Left ventricle myocardium superior (tissue), 1 donor: ENCODE measurements at regions not wholly inside any gene's neighbourhood (a gene's known extent, or its start where the extent isn't known, plus 50 kb on each side); places are given as distances from the start of the nearest gene placed in this dataset.
"Not testable (repeated sequence)": the region's sequence is repeated elsewhere in the genome, so short reads cannot be mapped to it uniquely, and the experiment has no call there.

Experiments
- ATAC-seq: fragments of 200-7000 bp; cut with Tn5 transposase; one replicate; pipeline ENCODE4 v1.9.1; 2020; ENCODE audit warnings: mild to moderate bottlenecking, moderate library complexity
- DNase-seq: peaks from one replicate; pipeline ENCODE4 v3.0.0-alpha.2; 2020
- intact Hi-C: fragments of 100-400 bp; cut with micrococcal nuclease; formaldehyde crosslinking; loops from one replicate; pipeline ENCODE4 v1.11.0; 2022
- donor health status: DM: no; HTN: yes; CAD: no; lungs with severe emphysema.

GRCh38 chr15:62672268-62672667 is 370.3 kb upstream of the TPM1 start:
- intact Hi-C loops = no loop called here
- DNase-seq (no peak), ATAC-seq (no peak)

- no peak for DNase-seq
- no peak for ATAC-seq
- intact Hi-C loops = no loop called here
Observed at GRCh38 chr15:62676891-62677290, 365.7 kb upstream of the TPM1 start.

GRCh38 chr15:62681939-62682896 is 360.3 kb upstream of the TPM1 start:
- no peak for DNase-seq
- intact Hi-C loops = no loop called here

GRCh38 chr15:62683192-62683591 is 359.4 kb upstream of the TPM1 start:
- ATAC-seq, DNase-seq, intact Hi-C loops: not testable (repeated sequence)

More at GRCh38 chr15:62681939-62682896, 360.3 kb upstream of the TPM1 start:
- ATAC-seq = no peak

GRCh38 chr15:62684123-62684808 is 358.3 kb upstream of the TPM1 start:
- ATAC-seq (peak; percentile 92), DNase-seq (no peak)
- intact Hi-C loops = no loop called here

- ATAC-seq = no peak
- DNase-seq = no peak
- intact Hi-C loops = no loop called here
Observed at GRCh38 chr15:62691008-62691407, 351.5 kb upstream of the TPM1 start.

GRCh38 chr15:62697636-62698035 is 344.9 kb upstream of the TPM1 start:
- DNase-seq (no peak), ATAC-seq (no peak)
- intact Hi-C loops = no loop called here

- DNase-seq = no peak
- peak; percentile 68 for ATAC-seq
- intact Hi-C loops = no loop called here
Observed at GRCh38 chr15:62698646-62699045, 343.9 kb upstream of the TPM1 start.

GRCh38 chr15:62706317-62706716 is 336.2 kb upstream of the TPM1 start:
- intact Hi-C loops = no loop called here
- ATAC-seq = peak; percentile 31

GRCh38 chr15:62708470-62708869 is 334.1 kb upstream of the TPM1 start:
- no peak for DNase-seq
- intact Hi-C loops = no loop called here
- ATAC-seq = no peak

More at GRCh38 chr15:62706317-62706716, 336.2 kb upstream of the TPM1 start:
- DNase-seq = no peak

- ATAC-seq (peak; percentile 24), DNase-seq (no peak)
- intact Hi-C loops = no loop called here
Observed at GRCh38 chr15:62709261-62709660, 333.3 kb upstream of the TPM1 start.

- ATAC-seq (no peak), DNase-seq (no peak)
- intact Hi-C loops = no loop called here
Observed at GRCh38 chr15:62711691-62712454, 330.7 kb upstream of the TPM1 start.

- DNase-seq = no peak
- no peak for ATAC-seq
- intact Hi-C loops = no loop called here
Observed at GRCh38 chr15:62712455-62712839, 330.1 kb upstream of the TPM1 start.

GRCh38 chr15:62715946-62716345 is 326.6 kb upstream of the TPM1 start:
- intact Hi-C loops = no loop called here
- ATAC-seq (no peak), DNase-seq (no peak)

GRCh38 chr15:62717496-62717895 is 325.1 kb upstream of the TPM1 start:
- intact Hi-C loops = no loop called here
- no peak for ATAC-seq
- no peak for DNase-seq

GRCh38 chr15:62719316-62719715 is 323.2 kb upstream of the TPM1 start:
- no peak for ATAC-seq
- DNase-seq = no peak
- intact Hi-C loops = no loop called here

- ATAC-seq = no peak
- DNase-seq = no peak
- intact Hi-C loops = no loop called here
Observed at GRCh38 chr15:62722237-62722636, 320.3 kb upstream of the TPM1 start.

- intact Hi-C loops = no loop called here
- no peak for ATAC-seq
- DNase-seq = no peak
Observed at GRCh38 chr15:62726461-62726860, 316.1 kb upstream of the TPM1 start.

- DNase-seq = no peak
- no peak for ATAC-seq
- intact Hi-C loops = no loop called here
Observed at GRCh38 chr15:62727501-62727900, 315.0 kb upstream of the TPM1 start.

GRCh38 chr15:62730825-62731224 is 311.7 kb upstream of the TPM1 start:
- intact Hi-C loops = no loop called here
- ATAC-seq = no peak
- DNase-seq = no peak
